ENCODE measurements at regions not wholly inside any gene's neighbourhood (a gene's known extent, or its start where the extent isn't known, plus 50 kb on each side); places are given as distances from the start of the nearest gene placed in this dataset.

GRCh38 chr5:68795190-68795589 lies 298.6 kb upstream of the SLC30A5 start:
- no peak for DNase-seq (ENCODE audit: low read depth)
- H3K4me3 ChIP-seq (ENCODE audit: low read depth, low read length) = no peak overlapping the region
- TF ChIP-seq CTCF (IDR thresholded peaks at IDR 0.05; ENCODE audit: insufficient read depth, low read depth, low read length) = no peak

GRCh38 chr5:68798877-68799843 lies 294.7 kb upstream of the SLC30A5 start:
- no peak for TF ChIP-seq CTCF (IDR thresholded peaks at IDR 0.05; ENCODE audit: insufficient read depth, low read depth, low read length)
- H3K4me3 ChIP-seq (ENCODE audit: low read depth, low read length) = no peak overlapping the region
- no peak for DNase-seq (ENCODE audit: low read depth)

- H3K4me3 ChIP-seq (ENCODE audit: low read depth, low read length) = no peak overlapping the region
- no peak for DNase-seq (ENCODE audit: low read depth)
- TF ChIP-seq CTCF (IDR thresholded peaks at IDR 0.05; ENCODE audit: insufficient read depth, low read depth, low read length) = no peak
Measured at GRCh38 chr5:68802430-68802829, 291.4 kb upstream of the SLC30A5 start.

- no peak for TF ChIP-seq CTCF (IDR thresholded peaks at IDR 0.05; ENCODE audit: insufficient read depth, low read depth, low read length)
- H3K4me3 ChIP-seq (ENCODE audit: low read depth, low read length) = no peak overlapping the region
- no peak for DNase-seq (ENCODE audit: low read depth)
Measured at GRCh38 chr5:68803881-68804319, 289.9 kb upstream of the SLC30A5 start.

GRCh38 chr5:68804343-68804742 lies 289.5 kb upstream of the SLC30A5 start:
- TF ChIP-seq CTCF (IDR thresholded peaks at IDR 0.05; ENCODE audit: insufficient read depth, low read depth, low read length) = no peak
- no peak for DNase-seq (ENCODE audit: low read depth)
- H3K4me3 ChIP-seq (ENCODE audit: low read depth, low read length) = no peak overlapping the region

GRCh38 chr5:68805444-68805843 lies 288.4 kb upstream of the SLC30A5 start:
- TF ChIP-seq CTCF (IDR thresholded peaks at IDR 0.05; ENCODE audit: insufficient read depth, low read depth, low read length) = no peak
- no peak for DNase-seq (ENCODE audit: low read depth)
- H3K4me3 ChIP-seq (ENCODE audit: low read depth, low read length) = no peak overlapping the region

Measured in fibroblast of villous mesenchyme (primary cell).